ENCODE measurements at regions not wholly inside any gene's neighbourhood (a gene's known extent, or its start where the extent isn't known, plus 50 kb on each side); places are given as distances from the start of the nearest gene placed in this dataset.

DNA sequence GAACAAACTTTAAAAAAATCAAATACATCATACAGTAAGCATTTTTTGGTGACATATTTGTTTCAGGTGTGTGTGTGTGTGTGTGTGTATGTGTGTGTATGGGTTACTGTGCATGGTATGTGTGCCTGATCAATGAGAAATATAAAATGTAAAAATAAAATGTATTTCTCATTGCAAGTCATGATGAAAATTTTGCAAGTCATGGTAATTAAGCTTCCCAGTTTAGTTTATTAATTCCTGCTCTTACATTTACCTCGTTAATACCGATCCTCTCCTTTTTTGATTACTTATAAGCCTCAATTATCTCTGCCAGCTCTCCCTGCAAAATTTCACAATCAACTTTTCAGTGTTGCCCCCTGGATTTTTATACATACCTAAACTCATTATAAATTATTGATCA, 114.6 kb upstream of the ADGRL3 start:
- TF ChIP-seq CTCF (IDR thresholded peaks at IDR 0.05), result no peak
- TF ChIP-seq POLR2AphosphoS5 (IDR thresholded peaks at IDR 0.05), result no peak
- no peak for TF ChIP-seq POLR2A (IDR thresholded peaks at IDR 0.05)
- TF ChIP-seq EP300 (IDR thresholded peaks at IDR 0.05), result no peak

All from sigmoid colon (tissue), 4 donors.